ENCODE measurements at regions not wholly inside any gene's neighbourhood (a gene's known extent, or its start where the extent isn't known, plus 50 kb on each side); places are given as distances from the start of the nearest gene placed in this dataset.

DNA sequence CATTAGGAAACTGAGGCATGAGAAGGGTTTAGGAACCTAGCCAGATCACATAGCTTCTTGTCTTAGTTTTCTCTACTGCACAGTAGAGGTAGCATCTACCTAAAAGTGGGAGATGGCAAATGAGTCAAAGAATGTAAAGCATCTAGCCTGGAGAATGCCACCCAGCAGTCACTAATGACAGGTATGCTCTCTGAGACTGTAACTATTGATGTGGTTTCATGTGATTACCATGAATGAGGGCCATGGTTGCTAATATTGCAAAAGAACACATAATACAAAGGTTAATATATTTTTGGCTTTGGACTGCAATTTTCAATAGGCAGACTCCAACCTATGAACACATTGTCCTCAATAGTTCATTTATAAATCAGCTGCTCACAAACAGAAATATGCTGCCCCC, 389.9 kb downstream of the GRIN2B start:
- Histone ChIP-seq H3K79me2 (ENCODE audit: insufficient read depth, low read length) (no peaks in the 10 kb centered on the region), H3K4me1 (ENCODE audit: insufficient read depth, low read length) (peaks cover 8% of the 10 kb centered on the region; the same call in 1 of the 2 replicates), H4K20me1 (ENCODE audit: insufficient read depth, low read length) (no peaks in the 10 kb centered on the region), H3K9me3 (ENCODE audit: low read length) (no peaks in the 10 kb centered on the region), H2AFZ (ENCODE audit: low read length) (no peak overlapping the region), H3K27me3 (ENCODE audit: control insufficient read depth in 1 of 2, insufficient read depth in 2 of 2, low read length in 2 of 2) (no peaks in the 10 kb centered on the region; a peak in 1 of 5 replicates), H3K4me2 (ENCODE audit: low read depth, low read length) (no peak overlapping the region), H3K27ac (ENCODE audit: extremely low read length, insufficient read depth, low read length) (no peak overlapping the region), H3K36me3 (replicated peaks in 1 of 2; ENCODE audit: control insufficient read depth in 1 of 2, insufficient read depth in 2 of 2, low read length in 2 of 2) (no peaks in the 10 kb centered on the region), H3K9ac (ENCODE audit: insufficient read depth, low read depth, low read length) (no peak overlapping the region), H3K4me3 (replicated peaks in 1 of 3; ENCODE audit: insufficient read depth in 1 of 3, low read depth in 2 of 3, low read length in 3 of 3) (no peak overlapping the region)
- BruUV-seq (replicated peaks) = no TSS peak
- ChIA-PET POLR2A (no interaction called here), CTCF (ENCODE audit: low intra/inter-chr PET ratio, low total read pairs) (no interaction called here)
- in situ Hi-C loops (cut with HindIII; ENCODE audit: extremely low pct_ligation_motif_present, low pct_unique_long_range_greater_than_20kb) (no loop called here), intact Hi-C loops (cut with micrococcal nuclease; ENCODE audit: unreplicated experiment) (no loop called here)
- DNase-seq (ENCODE audit: low spot score) = no peak
- no peak for ATAC-seq
- FAIRE-seq = no peak
- TF ChIP-seq ZNF253 (CRISPR knock-in tag; IDR thresholded peaks at IDR 0.05; ENCODE audit: borderline replicate concordance) (no peak), SP1 (IDR thresholded peaks at IDR 0.05) (no peak), SP1 (CRISPR knock-in tag; IDR thresholded peaks at IDR 0.05) (no peak), YY1 (IDR thresholded peaks at IDR 0.05; ENCODE audit: insufficient read depth, insufficient replicate concordance, low read depth, low read length) (no peak), KLF13 (CRISPR knock-in tag; IDR thresholded peaks at IDR 0.05) (no peak), ZNF235 (CRISPR knock-in tag; IDR thresholded peaks at IDR 0.05; ENCODE audit: borderline replicate concordance) (no peak), SOX13 (IDR thresholded peaks at IDR 0.05) (no peak), SOX13 (CRISPR knock-in tag; conservative IDR thresholded peaks at IDR 0.05 in 1 of 2, IDR thresholded peaks at IDR 0.05 in 1 of 2) (no peak), SALL2 (CRISPR knock-in tag; IDR thresholded peaks at IDR 0.05) (no peak), REL (CRISPR knock-in tag; conservative IDR thresholded peaks at IDR 0.05) (no peak), ZNF780A (CRISPR knock-in tag; IDR thresholded peaks at IDR 0.05) (no peak), ZNF296 (CRISPR knock-in tag; conservative IDR thresholded peaks at IDR 0.05) (no peak), CENPT (CRISPR knock-in tag; IDR thresholded peaks at IDR 0.05; ENCODE audit: low read depth) (no peak), TGIF2 (CRISPR knock-in tag; IDR thresholded peaks at IDR 0.05) (no peak)
- TF ChIP-seq, protein P1, sequence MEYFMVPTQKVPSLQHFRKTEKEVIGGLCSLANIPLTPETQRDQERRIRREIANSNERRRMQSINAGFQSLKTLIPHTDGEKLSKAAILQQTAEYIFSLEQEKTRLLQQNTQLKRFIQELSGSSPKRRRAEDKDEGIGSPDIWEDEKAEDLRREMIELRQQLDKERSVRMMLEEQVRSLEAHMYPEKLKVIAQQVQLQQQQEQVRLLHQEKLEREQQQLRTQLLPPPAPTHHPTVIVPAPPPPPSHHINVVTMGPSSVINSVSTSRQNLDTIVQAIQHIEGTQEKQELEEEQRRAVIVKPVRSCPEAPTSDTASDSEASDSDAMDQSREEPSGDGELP (IDR thresholded peaks at IDR 0.05; ENCODE audit: borderline replicate concordance, low read depth) = no peak
- TF ChIP-seq, protein P2, sequence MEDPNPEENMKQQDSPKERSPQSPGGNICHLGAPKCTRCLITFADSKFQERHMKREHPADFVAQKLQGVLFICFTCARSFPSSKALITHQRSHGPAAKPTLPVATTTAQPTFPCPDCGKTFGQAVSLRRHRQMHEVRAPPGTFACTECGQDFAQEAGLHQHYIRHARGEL (CRISPR knock-in tag; IDR thresholded peaks at IDR 0.05) = no peak
- TF ChIP-seq, protein P3, sequence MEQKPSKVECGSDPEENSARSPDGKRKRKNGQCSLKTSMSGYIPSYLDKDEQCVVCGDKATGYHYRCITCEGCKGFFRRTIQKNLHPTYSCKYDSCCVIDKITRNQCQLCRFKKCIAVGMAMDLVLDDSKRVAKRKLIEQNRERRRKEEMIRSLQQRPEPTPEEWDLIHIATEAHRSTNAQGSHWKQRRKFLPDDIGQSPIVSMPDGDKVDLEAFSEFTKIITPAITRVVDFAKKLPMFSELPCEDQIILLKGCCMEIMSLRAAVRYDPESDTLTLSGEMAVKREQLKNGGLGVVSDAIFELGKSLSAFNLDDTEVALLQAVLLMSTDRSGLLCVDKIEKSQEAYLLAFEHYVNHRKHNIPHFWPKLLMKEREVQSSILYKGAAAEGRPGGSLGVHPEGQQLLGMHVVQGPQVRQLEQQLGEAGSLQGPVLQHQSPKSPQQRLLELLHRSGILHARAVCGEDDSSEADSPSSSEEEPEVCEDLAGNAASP (CRISPR knock-in tag; IDR thresholded peaks at IDR 0.05; ENCODE audit: borderline replicate concordance) = no peak
- TF ChIP-seq, protein P4, sequence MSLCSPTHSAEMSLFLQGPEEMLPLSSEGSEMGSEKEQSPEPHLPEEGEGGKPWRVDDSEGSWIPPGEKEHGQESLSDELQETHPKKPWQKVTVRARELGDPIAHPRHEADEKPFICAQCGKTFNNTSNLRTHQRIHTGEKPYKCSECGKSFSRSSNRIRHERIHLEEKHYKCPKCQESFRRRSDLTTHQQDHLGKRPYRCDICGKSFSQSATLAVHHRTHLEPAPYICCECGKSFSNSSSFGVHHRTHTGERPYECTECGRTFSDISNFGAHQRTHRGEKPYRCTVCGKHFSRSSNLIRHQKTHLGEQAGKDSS (CRISPR knock-in tag; IDR thresholded peaks at IDR 0.05; ENCODE audit: borderline replicate concordance, low read depth) = no peak
- TF ChIP-seq, protein P5, sequence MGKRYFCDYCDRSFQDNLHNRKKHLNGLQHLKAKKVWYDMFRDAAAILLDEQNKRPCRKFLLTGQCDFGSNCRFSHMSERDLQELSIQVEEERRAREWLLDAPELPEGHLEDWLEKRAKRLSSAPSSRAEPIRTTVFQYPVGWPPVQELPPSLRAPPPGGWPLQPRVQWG (CRISPR knock-in tag; IDR thresholded peaks at IDR 0.05; ENCODE audit: borderline replicate concordance, low read depth) = no peak
- TF ChIP-seq, protein P6, sequence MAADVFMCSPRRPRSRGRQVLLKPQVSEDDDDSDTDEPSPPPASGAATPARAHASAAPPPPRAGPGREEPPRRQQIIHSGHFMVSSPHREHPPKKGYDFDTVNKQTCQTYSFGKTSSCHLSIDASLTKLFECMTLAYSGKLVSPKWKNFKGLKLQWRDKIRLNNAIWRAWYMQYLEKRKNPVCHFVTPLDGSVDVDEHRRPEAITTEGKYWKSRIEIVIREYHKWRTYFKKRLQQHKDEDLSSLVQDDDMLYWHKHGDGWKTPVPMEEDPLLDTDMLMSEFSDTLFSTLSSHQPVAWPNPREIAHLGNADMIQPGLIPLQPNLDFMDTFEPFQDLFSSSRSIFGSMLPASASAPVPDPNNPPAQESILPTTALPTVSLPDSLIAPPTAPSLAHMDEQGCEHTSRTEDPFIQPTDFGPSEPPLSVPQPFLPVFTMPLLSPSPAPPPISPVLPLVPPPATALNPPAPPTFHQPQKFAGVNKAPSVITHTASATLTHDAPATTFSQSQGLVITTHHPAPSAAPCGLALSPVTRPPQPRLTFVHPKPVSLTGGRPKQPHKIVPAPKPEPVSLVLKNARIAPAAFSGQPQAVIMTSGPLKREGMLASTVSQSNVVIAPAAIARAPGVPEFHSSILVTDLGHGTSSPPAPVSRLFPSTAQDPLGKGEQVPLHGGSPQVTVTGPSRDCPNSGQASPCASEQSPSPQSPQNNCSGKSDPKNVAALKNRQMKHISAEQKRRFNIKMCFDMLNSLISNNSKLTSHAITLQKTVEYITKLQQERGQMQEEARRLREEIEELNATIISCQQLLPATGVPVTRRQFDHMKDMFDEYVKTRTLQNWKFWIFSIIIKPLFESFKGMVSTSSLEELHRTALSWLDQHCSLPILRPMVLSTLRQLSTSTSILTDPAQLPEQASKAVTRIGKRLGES (CRISPR knock-in tag; IDR thresholded peaks at IDR 0.05; ENCODE audit: borderline replicate concordance) = no peak

Measured in HepG2 (cell line).